Ovary (tissue), 1 donor: ENCODE measurements at regions not wholly inside any gene's neighbourhood (a gene's known extent, or its start where the extent isn't known, plus 50 kb on each side); places are given as distances from the start of the nearest gene placed in this dataset.

Experiments used
- EP300 ChIP-seq: sonication (generic); formaldehyde crosslinking; IDR thresholded peaks from one replicate; pipeline ENCODE4 v1.6.1; 2017; ENCODE audit warnings: antibody characterized with exemption
- POLR2A ChIP-seq: fragments of 450-650 bp; IDR thresholded peaks from one replicate; pipeline ENCODE4 v1.6.1; 2017; ENCODE audit warnings: antibody characterized with exemption, mild to moderate bottlenecking, moderate library complexity

DNA sequence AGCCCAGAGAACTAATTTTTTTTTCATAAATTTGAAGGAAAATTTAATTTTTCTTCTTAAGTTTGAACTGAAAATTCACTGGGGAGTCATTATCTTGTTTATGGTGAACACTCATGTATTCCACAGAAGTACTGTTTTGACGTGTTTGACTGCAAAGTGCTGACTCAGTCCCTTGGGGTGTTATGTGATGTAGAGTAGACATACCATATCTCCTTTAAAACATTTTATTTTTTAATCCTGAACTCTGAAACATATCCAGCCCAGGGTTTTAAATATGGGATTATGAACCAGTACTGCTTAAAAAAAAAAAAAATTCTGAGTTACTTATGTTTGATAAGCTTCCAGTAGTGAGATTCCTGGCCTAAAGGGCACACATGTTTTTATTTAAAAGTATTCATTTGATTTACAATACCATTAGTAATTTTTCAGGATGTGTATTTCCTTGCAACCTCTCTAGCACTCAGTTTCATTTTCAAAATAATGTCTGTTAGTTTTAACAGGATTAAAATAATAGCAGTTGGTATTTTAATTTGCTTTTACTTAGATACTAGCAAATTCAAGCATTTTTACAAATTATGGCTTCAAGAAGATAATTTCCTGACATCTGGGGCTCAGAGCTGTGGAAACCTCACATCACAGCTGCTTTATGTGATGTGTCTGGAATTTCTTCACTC, 81.7 kb upstream of the PDE10A start:
- TF ChIP-seq EP300 (no peak), POLR2A (no peak)
